Fibroblast of skin of right quadriceps (primary cell): ENCODE measurements at regions not wholly inside any gene's neighbourhood (a gene's known extent, or its start where the extent isn't known, plus 50 kb on each side); places are given as distances from the start of the nearest gene placed in this dataset.

ENCODE experiments used
- DNase-seq: peaks from one replicate; pipeline ENCODE4 v3.0.0-alpha.2; 2013

- peak; percentile 26 for DNase-seq
Measured at GRCh38 chr14:51780741-51781140, 79.7 kb upstream of the GNG2 start.

DNA sequence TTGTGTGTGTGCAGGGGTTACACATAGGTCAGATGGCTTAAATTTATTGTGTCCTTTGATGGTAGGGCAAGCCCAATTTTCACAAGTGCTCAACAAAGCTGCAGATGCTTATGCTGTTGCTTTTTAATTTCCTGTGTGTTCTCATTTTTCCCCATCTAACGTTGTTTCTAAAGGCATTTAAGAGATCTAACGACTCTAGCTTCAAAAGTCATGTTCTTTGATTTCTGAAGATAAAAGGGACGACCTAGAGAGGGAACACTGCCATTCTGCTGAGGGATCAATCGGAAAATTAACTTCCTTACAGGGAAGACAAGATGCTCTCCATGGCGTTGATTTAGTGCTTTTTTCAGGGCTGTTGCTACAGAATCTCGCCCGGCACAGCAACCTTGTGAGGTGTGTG lies 79.0 kb upstream of the GNG2 start:
- DNase-seq: no peak

DNA sequence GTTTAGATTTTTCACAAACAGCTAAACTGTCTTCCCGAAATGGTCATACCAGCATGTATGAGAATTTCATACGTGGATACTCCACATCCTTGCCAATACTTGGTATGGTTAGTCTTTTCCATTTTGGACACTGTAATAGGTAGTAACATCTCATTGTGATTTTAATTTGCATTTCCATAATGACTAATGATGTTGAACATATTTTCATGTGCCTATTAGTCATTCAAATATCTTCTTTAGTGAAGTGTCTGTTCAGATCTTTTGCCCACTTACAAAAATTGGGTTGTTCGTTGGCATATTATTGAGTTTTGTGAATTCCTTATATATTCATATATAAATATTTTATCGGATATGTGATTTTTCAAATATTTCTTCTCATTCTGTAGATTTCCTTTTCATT lies 78.0 kb upstream of the GNG2 start:
- DNase-seq: no peak

- peak; percentile 64 for DNase-seq
Measured at GRCh38 chr14:51783765-51784164, 76.6 kb upstream of the GNG2 start.

- peak; percentile 35 for DNase-seq
Measured at GRCh38 chr14:51784466-51784865, 75.9 kb upstream of the GNG2 start.

DNA sequence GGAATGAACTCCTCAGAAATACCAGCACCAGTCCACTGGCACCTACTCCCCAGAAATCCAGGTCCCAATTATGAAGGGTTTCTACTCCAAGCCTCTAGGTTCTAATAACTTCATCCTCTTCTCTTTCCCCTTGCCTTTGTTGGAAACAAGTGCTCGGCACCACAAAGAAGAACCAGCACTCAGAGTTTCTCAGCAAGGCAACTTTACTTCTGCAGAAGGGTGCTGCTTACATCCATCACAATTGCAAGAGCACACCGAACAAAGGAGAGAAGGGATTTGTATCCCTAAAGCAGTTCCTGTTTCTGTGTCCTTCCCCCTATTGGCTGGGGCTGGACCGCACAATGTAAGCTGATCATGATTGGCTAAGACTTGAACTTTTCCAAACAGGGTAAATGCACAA lies 74.2 kb upstream of the GNG2 start:
- no peak for DNase-seq

DNA sequence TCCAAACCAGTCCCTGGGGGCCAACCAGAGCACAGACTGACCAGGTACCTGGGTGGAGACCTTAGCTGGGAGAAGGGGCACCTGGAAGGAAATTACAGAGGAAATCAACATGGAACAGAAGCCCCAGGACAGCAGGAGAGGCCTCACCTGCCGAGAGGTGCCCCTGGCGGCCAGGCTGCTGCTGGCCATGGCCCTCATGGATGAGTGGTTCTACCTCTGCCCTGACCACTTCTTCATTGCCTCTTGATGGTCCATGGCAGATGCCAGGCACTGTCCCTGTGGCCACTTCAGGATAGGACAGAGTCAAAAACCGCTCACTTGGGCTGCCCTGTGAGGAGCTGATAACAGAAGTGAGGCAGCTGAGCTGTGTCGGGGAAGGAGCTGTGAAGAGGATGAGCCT lies 73.1 kb upstream of the GNG2 start:
- DNase-seq: no peak

DNA sequence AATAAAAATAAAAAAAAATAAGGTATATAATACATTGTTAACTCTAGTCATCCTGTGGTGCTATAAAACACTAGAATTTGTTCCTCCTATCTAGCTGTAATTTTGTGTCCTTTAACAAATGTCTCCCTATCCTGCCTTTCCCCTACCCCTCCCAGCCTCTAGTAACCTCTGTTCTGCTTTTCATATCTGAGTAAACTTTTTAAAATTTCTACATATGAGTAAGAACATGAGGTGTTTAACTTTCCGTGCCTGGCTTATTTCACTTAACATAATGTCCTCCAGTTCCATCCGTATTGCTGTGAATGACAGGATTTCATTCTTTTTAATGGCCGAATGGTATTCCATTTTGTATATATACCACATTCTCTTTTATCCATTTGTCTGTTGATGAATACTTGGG lies 71.3 kb upstream of the GNG2 start:
- DNase-seq: no peak

- no peak for DNase-seq
Measured at GRCh38 chr14:51789596-51789995, 70.8 kb upstream of the GNG2 start.

GRCh38 chr14:51792809-51793208 lies 67.6 kb upstream of the GNG2 start:
- no peak for DNase-seq

DNA sequence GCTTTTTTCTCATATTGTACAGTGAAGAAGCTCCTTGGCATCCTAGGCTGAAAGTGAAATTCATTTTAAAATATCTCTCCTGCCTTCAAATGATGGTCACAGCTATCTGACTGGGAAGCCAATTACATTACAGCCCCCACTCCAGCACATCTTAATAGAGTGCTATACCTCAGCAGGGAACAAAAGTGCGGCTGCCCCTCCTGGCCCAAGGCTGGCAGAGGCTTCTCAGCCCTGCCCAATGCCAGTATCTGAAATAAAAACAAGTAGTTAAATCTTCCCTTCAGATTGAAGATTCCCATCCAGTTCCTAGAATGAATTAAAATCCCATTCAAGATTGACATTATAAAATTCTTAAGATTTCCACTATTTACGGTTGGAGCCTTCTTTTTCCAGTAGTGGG lies 54.9 kb upstream of the GNG2 start:
- no peak for DNase-seq

DNA sequence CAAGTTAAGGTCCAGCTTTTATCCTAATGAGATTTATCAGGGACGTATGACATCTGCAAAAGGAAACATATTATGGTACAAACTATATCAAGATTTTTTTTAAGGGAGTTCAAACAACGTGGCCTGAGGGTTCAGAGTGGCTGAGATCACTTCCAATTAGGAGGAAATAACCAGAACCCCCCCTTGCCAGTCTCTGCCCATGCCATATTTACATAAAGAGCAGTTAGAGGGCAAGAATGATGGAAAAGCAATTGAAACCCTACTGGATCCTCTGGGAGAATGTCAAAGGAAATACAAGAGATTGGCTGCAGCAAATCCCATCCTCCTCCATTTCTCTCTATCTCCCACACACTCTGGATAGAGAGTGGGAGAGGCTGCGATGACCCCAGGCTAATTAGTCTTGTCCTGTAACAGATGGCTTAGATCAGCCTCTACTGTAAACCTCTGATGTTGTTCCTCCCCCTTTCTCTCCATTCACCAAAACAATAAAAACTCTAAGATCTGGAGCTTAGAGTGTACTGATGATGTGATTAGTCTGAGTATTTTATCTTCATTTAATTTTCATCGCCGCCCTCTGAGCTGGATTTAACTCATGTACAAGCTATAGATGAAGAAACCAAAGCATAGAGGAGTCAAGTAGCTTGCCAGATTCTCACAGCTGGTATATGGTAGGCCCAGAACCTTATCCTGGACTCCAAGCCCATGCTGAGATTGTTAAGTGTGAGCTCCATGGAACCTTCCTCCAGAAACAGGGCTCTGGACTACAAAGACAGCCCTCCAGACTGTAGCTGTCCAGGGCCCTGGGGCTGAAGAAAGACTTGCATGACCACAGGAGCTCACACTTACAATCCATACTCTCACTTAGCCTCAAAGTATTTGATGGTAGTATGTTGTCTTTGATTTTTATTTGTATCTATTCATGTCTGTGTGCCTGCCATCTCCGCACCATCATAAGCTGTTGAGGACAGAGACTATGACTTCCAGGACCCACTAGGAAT lies 54.1 kb upstream of the GNG2 start:
- DNase-seq: no peak

DNA sequence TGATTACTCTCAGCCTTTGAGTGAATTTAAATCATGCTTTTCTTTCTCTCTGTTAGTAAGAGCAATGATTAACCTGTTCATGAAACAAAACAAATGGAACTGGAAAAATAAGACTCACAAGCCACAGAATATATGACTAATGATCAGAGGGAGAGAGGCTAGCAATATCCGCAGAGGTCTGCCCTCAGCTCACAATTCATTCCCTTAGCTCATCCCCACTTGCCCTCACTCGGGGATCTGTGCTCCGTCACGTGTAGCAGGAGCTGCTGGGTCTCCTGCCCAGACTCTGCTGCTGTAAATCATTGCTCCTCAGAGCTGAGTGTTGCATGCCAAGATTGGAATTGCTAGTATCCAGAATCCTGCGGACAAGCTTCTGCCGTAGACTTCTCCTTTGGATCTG lies 53.1 kb upstream of the GNG2 start:
- peak; percentile 47 for DNase-seq
